SK-N-SH treated with all-trans-retinoic acid at 6 μM for 48 hours (cell line): ENCODE measurements at regions not wholly inside any gene's neighbourhood (a gene's known extent, or its start where the extent isn't known, plus 50 kb on each side); places are given as distances from the start of the nearest gene placed in this dataset.

Experiments
- CSDC2 ChIP-seq: fragments of 250-450 bp; sonication (Bioruptor Pico); IDR thresholded peaks from 2 replicates; pipeline ENCODE4 v1.5.0; 2020; ENCODE audit warnings: mild to moderate bottlenecking, moderate library complexity
- GLIS3 ChIP-seq: fragments of 250-450 bp; sonication (Bioruptor Pico); IDR thresholded peaks from 2 replicates; pipeline ENCODE4 v1.5.0; 2020; ENCODE audit warnings: mild to moderate bottlenecking, moderate library complexity
- ISL1 ChIP-seq: fragments of 250-450 bp; sonication (Bioruptor Pico); IDR thresholded peaks from 2 replicates; pipeline ENCODE4 v2.1.2; 2022; ENCODE audit warnings: mild to moderate bottlenecking, moderate library complexity
- PATZ1 ChIP-seq: fragments of 250-450 bp; sonication (Bioruptor Pico); IDR thresholded peaks from 2 replicates; pipeline ENCODE4 v1.8.0; 2020; ENCODE audit warnings: mild to moderate bottlenecking, moderate library complexity, borderline replicate concordance
- RARB ChIP-seq: fragments of 250-450 bp; sonication (Bioruptor Pico); IDR thresholded peaks from 2 replicates; pipeline ENCODE4 v1.8.0; 2021; ENCODE audit warnings: mild to moderate bottlenecking, moderate library complexity
- TCF4 ChIP-seq: fragments of 250-450 bp; sonication (Bioruptor Pico); IDR thresholded peaks from 2 replicates; pipeline ENCODE4 v1.8.0; 2021; ENCODE audit warnings: mild to moderate bottlenecking, moderate library complexity, borderline replicate concordance
- TSHZ2 ChIP-seq: fragments of 250-450 bp; sonication (Bioruptor Pico); IDR thresholded peaks from 2 replicates; pipeline ENCODE4 v1.5.0; 2020; ENCODE audit warnings: mild to moderate bottlenecking, moderate library complexity
- ZC3H10 ChIP-seq: fragments of 250-450 bp; sonication (Bioruptor Pico); IDR thresholded peaks from 2 replicates; pipeline ENCODE4 v1.5.1; 2021; ENCODE audit warnings: mild to moderate bottlenecking, moderate library complexity
- ZFP3 ChIP-seq: fragments of 250-450 bp; sonication (Bioruptor Pico); IDR thresholded peaks from 2 replicates; pipeline ENCODE4 v1.5.0; 2020; ENCODE audit warnings: mild to moderate bottlenecking, moderate library complexity
- ZFP30 ChIP-seq: fragments of 450-650 bp; formaldehyde crosslinking; IDR thresholded peaks from 2 replicates; pipeline ENCODE4 v1.5.0; 2022; ENCODE audit warnings: mild to moderate bottlenecking, moderate library complexity
- ZNF565 ChIP-seq: fragments of 450-650 bp; formaldehyde crosslinking; conservative IDR thresholded peaks from 2 replicates; pipeline ENCODE4 v1.5.0; 2020; ENCODE audit warnings: low read depth, mild to moderate bottlenecking, moderate library complexity
- ZNF70 ChIP-seq: fragments of 450-650 bp; formaldehyde crosslinking; IDR thresholded peaks from 2 replicates; pipeline ENCODE4 v1.5.0; 2020; ENCODE audit warnings: mild to moderate bottlenecking, moderate library complexity
- TF ChIP-seq, protein P1 (sequence below): fragments of 250-450 bp; sonication (Bioruptor Pico); IDR thresholded peaks from 2 replicates; pipeline ENCODE4 v1.8.0; 2021; ENCODE audit warnings: low read depth, mild to moderate bottlenecking, moderate library complexity, borderline replicate concordance
- TF ChIP-seq, protein P2 (sequence below): fragments of 250-450 bp; sonication (Bioruptor Pico); IDR thresholded peaks from 2 replicates; pipeline ENCODE4 v1.5.1; 2021; ENCODE audit warnings: mild to moderate bottlenecking, moderate library complexity

DNA sequence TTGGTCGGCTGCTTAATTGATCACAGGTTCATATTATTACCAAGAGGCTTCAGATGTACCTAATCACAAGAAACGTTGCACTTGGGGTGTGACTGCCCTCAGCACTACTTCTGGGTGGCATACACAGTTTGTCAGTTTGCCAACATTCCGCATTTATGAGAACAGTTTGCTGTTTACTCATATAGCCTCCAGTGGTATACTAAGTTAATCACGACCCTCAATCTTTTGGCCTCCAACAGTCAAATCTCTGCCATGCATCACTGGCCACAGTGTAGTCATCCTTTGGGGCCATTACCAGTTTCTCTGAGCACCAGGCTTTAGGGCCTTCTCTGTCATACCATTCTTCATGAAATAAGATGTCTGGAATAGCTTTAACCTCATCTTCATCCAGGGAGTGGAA, 62.8 kb upstream of the BCL9 start:
- TF ChIP-seq ZNF70 (CRISPR knock-in tag) (no peak), PATZ1 (no peak), ZFP30 (no peak), ZFP3 (CRISPR knock-in tag) (no peak), ISL1 (no peak), CSDC2 (CRISPR knock-in tag) (no peak), RARB (CRISPR knock-in tag) (no peak), GLIS3 (CRISPR knock-in tag) (no peak), TCF4 (CRISPR knock-in tag) (no peak), TSHZ2 (CRISPR knock-in tag) (no peak), ZNF565 (CRISPR knock-in tag) (no peak), ZC3H10 (CRISPR knock-in tag) (no peak)
- TF ChIP-seq, protein P1, sequence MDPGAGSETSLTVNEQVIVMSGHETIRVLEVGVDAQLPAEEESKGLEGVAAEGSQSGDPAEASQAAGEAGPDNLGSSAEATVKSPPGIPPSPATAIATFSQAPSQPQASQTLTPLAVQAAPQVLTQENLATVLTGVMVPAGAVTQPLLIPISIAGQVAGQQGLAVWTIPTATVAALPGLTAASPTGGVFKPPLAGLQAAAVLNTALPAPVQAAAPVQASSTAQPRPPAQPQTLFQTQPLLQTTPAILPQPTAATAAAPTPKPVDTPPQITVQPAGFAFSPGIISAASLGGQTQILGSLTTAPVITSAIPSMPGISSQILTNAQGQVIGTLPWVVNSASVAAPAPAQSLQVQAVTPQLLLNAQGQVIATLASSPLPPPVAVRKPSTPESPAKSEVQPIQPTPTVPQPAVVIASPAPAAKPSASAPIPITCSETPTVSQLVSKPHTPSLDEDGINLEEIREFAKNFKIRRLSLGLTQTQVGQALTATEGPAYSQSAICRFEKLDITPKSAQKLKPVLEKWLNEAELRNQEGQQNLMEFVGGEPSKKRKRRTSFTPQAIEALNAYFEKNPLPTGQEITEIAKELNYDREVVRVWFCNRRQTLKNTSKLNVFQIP (CRISPR knock-in tag), result no peak
- TF ChIP-seq, protein P2, sequence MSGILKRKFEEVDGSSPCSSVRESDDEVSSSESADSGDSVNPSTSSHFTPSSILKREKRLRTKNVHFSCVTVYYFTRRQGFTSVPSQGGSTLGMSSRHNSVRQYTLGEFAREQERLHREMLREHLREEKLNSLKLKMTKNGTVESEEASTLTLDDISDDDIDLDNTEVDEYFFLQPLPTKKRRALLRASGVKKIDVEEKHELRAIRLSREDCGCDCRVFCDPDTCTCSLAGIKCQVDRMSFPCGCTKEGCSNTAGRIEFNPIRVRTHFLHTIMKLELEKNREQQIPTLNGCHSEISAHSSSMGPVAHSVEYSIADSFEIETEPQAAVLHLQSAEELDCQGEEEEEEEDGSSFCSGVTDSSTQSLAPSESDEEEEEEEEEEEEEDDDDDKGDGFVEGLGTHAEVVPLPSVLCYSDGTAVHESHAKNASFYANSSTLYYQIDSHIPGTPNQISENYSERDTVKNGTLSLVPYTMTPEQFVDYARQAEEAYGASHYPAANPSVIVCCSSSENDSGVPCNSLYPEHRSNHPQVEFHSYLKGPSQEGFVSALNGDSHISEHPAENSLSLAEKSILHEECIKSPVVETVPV (CRISPR knock-in tag), result no peak
